ENCODE measurements at regions not wholly inside any gene's neighbourhood (a gene's known extent, or its start where the extent isn't known, plus 50 kb on each side); places are given as distances from the start of the nearest gene placed in this dataset.

DNA sequence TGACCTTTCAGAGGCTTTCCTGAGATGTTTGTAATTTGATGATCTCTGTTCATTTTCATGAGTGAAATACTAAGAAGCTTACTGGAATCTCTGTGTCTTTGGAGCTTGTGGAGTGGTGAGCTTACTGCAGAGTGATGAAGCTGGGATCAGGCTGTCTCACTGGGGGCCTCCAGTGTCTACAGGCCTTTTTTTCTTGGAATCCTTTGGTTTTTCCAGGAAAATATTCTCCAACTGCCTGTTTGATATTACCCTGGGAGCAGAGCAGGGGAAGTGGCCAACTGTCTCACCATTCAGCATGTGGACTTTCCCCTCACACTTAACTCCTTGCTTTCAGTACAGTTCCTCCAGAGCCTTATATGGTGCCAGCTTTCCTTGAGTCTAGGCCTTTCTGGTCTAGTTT is 62.0 kb upstream of the KCNA1 start:
- intact Hi-C loops (cut with micrococcal nuclease) = no loop called here
- no peak overlapping the region for H2AFZ ChIP-seq (ENCODE audit: low read depth, low read length)
- H3K27ac ChIP-seq (ENCODE audit: insufficient read depth, low read depth, low read length) = no peak overlapping the region
- no peak overlapping the region for H3K4me3 ChIP-seq (replicated peaks in 1 of 3; ENCODE audit: insufficient read depth in 1 of 3, low read depth in 1 of 3, low read length in 3 of 3)
- no peaks in the 10 kb centered on the region for H3K9me3 ChIP-seq (replicated peaks; ENCODE audit: control insufficient read depth, insufficient read depth, low read length)
- FAIRE-seq (no peak), DNase-seq (ENCODE audit: low read depth, low spot score) (no peak)
- ChIA-PET CTCF (interaction anchor here (3.8 kb wide), 1 partner anchor 9 kb away, joined by 43 read pairs; no protein-coding TSS in a partner anchor), POLR2A (no interaction called here)
- TF ChIP-seq FOS (IDR thresholded peaks at IDR 0.05; ENCODE audit: borderline replicate concordance, insufficient read depth, low read length) (no peak), GATA2 (IDR thresholded peaks at IDR 0.05; ENCODE audit: insufficient read depth, insufficient read length, low read depth, low read length) (no peak), POLR2A (IDR thresholded peaks at IDR 0.05; ENCODE audit: low read depth, low read length) (no peak), EZH2 (IDR thresholded peaks at IDR 0.05; ENCODE audit: borderline replicate concordance, low read depth, low read length, severe bottlenecking) (no peak), MYC (IDR thresholded peaks at IDR 0.05; ENCODE audit: low read depth, low read length) (no peak), POLR2AphosphoS5 (IDR thresholded peaks at IDR 0.05; ENCODE audit: insufficient read depth, low read depth, low read length) (no peak), MAX (IDR thresholded peaks at IDR 0.05; ENCODE audit: insufficient read depth, insufficient read length) (no peak), JUN (IDR thresholded peaks at IDR 0.05; ENCODE audit: borderline replicate concordance, insufficient read depth, insufficient read length, low read depth) (no peak)
- TF ChIP-seq, protein P1, sequence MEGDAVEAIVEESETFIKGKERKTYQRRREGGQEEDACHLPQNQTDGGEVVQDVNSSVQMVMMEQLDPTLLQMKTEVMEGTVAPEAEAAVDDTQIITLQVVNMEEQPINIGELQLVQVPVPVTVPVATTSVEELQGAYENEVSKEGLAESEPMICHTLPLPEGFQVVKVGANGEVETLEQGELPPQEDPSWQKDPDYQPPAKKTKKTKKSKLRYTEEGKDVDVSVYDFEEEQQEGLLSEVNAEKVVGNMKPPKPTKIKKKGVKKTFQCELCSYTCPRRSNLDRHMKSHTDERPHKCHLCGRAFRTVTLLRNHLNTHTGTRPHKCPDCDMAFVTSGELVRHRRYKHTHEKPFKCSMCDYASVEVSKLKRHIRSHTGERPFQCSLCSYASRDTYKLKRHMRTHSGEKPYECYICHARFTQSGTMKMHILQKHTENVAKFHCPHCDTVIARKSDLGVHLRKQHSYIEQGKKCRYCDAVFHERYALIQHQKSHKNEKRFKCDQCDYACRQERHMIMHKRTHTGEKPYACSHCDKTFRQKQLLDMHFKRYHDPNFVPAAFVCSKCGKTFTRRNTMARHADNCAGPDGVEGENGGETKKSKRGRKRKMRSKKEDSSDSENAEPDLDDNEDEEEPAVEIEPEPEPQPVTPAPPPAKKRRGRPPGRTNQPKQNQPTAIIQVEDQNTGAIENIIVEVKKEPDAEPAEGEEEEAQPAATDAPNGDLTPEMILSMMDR (IDR thresholded peaks at IDR 0.05; ENCODE audit: extremely low read depth in 1 of 2, insufficient read depth in 1 of 2, low read depth in 1 of 2, low read length in 2 of 2) = no peak
- no peaks in the 10 kb centered on the region for H4K20me1 ChIP-seq (replicated peaks; ENCODE audit: control insufficient read depth, extremely low read depth, insufficient read depth, low read length)
- no peak overlapping the region for H3K9ac ChIP-seq (replicated peaks; ENCODE audit: extremely low read depth, insufficient read depth, low read length)
- H3K9me1 ChIP-seq (replicated peaks; ENCODE audit: control insufficient read depth, extremely low read depth, insufficient read depth, low read length) = no peaks in the 10 kb centered on the region
- H3K79me2 ChIP-seq (ENCODE audit: control insufficient read depth, insufficient read depth, low read length) = no peaks in the 10 kb centered on the region
- H3K36me3 ChIP-seq (ENCODE audit: control insufficient read depth in 2 of 2, extremely low read depth in 1 of 2, insufficient read depth in 2 of 2, low read length in 2 of 2) = no peaks in the 10 kb centered on the region
- H3K4me1 ChIP-seq (ENCODE audit: control insufficient read depth, extremely low read depth, insufficient read depth, low read length) = no peaks in the 10 kb centered on the region
- H3K27me3 ChIP-seq (ENCODE audit: control insufficient read depth in 2 of 2, insufficient read depth in 2 of 2, low read length in 2 of 2) = no peaks in the 10 kb centered on the region
- BruUV-seq (replicated peaks) = no TSS peak
- no peak overlapping the region for H3K4me2 ChIP-seq (ENCODE audit: insufficient read depth, low read length)
- dilution Hi-C loops (cut with MboI; ENCODE audit: extremely low pct_ligation_motif_present, low sequenced_read_pairs) = no loop called here

All from endothelial cell of umbilical vein (primary cell).